OCI-LY3 (cell line): ENCODE measurements at regions not wholly inside any gene's neighbourhood (a gene's known extent, or its start where the extent isn't known, plus 50 kb on each side); places are given as distances from the start of the nearest gene placed in this dataset.

Experiments
- H2AFZ ChIP-seq: fragments of 200-600, 300-600 bp; shearing (Covaris generic); 2 replicates; pipeline ENCODE4 v1.6.0; 2014; ENCODE audit warnings: antibody characterized with exemption, low read depth, low read length
- H3K27ac ChIP-seq: fragments of 200-600, 300-600 bp; sonication (generic); 2 replicates; pipeline ENCODE4 v1.5.1; 2014; ENCODE audit warnings: mild to moderate bottlenecking, low read length, moderate library complexity, mixed read lengths
- H3K27me3 ChIP-seq: fragments of 200-600, 300-600 bp; sonication (generic); 2 replicates; pipeline ENCODE4 v1.6.1; 2014; ENCODE audit warnings: low read depth, low read length, mixed read lengths
- H3K36me3 ChIP-seq: fragments of 200-600, 300-600 bp; sonication (generic); replicated peaks from 2 replicates; pipeline ENCODE3; 2014; ENCODE audit warnings: low read depth, low read length, mixed read lengths
- H3K4me1 ChIP-seq: fragments of 300-600, 200-600 bp; sonication (generic); 2 replicates; pipeline ENCODE4 v1.6.1; 2014; ENCODE audit warnings: low read length, mixed read lengths
- H3K4me2 ChIP-seq: fragments of 200-600, 300-600 bp; sonication (generic); 2 replicates; pipeline ENCODE4 v1.6.1; 2014; ENCODE audit warnings: low read length, mixed read lengths
- H3K4me3 ChIP-seq: fragments of 300-600, 200-600 bp; sonication (generic); 2 replicates; pipeline ENCODE4 v1.5.1; 2014; ENCODE audit warnings: antibody characterized with exemption, mild to moderate bottlenecking, low read length, moderate library complexity
- H3K79me2 ChIP-seq: fragments of 300-600, 200-600 bp; shearing (Covaris generic); 2 replicates; pipeline ENCODE4 v1.6.1; 2014; ENCODE audit warnings: mild to moderate bottlenecking, low read length, mixed read lengths
- H3K9ac ChIP-seq: fragments of 300-600, 200-600 bp; shearing (Covaris generic); 2 replicates; pipeline ENCODE4 v1.6.0; 2014; ENCODE audit warnings: mild to moderate bottlenecking, low read length, moderate library complexity
- H3K9me3 ChIP-seq: fragments of 200-600, 300-600 bp; shearing (Covaris generic); 2 replicates; pipeline ENCODE4 v1.6.1; 2014; ENCODE audit warnings: low read length, mixed read lengths; ENCODE audit not compliant: insufficient read depth
- H4K20me1 ChIP-seq: fragments of 200-600, 300-600 bp; sonication (generic); 2 replicates; pipeline ENCODE4 v1.6.1; 2016; ENCODE audit warnings: low read length, mixed read lengths; ENCODE audit not compliant: insufficient read depth
- EZH2phosphoT487 ChIP-seq: fragments of 200-600 bp; shearing (Covaris generic); IDR thresholded peaks from 2 replicates; pipeline ENCODE4 v1.6.1; 2018; ENCODE audit warnings: antibody characterized with exemption, mixed run types, low read depth
- TF ChIP-seq, protein P1 (sequence below): fragments of 200-600, 300-600 bp; sonication (generic); IDR thresholded peaks from 2 replicates; pipeline ENCODE4 v1.5.1; 2014; ENCODE audit warnings: antibody characterized with exemption, low read length, low read depth

DNA sequence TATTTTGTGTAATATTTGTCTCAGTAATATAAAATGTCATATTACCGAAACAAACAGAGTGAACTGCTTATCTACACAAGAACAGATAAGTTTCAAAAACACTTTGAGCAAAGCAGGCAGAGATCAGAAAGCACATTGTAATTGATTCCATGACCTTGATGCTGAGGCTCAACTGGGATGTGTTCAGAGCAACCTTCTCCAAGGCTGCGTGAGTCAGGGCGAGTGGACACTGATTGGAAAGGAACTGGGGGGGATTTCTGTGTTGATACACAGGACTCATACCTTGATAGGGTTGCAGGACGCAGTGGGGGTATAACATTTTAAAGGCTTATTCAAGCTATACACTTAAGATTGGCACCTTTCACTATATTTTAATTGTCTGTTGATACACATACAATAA is 1136.3 kb downstream of the UQCRFS1 start:
- H3K27me3 ChIP-seq: 0 out of 2 replicates have a peak, but pooled peaks cover 8% of the 10 kb centered on the region
- H3K4me2 ChIP-seq: no peak overlapping the region
- H3K9ac ChIP-seq: no peak overlapping the region
- H3K4me3 ChIP-seq: no peak overlapping the region
- no peak overlapping the region for H3K27ac ChIP-seq
- H2AFZ ChIP-seq: no peak overlapping the region
- H3K4me1 ChIP-seq: peaks cover 33% of the 10 kb centered on the region
- peaks cover 8% of the 10 kb centered on the region; the same call in 1 of the 2 replicates for H3K9me3 ChIP-seq
- H3K36me3 ChIP-seq: no peaks in the 10 kb centered on the region
- H3K79me2 ChIP-seq: no peaks in the 10 kb centered on the region
- TF ChIP-seq, protein P1, sequence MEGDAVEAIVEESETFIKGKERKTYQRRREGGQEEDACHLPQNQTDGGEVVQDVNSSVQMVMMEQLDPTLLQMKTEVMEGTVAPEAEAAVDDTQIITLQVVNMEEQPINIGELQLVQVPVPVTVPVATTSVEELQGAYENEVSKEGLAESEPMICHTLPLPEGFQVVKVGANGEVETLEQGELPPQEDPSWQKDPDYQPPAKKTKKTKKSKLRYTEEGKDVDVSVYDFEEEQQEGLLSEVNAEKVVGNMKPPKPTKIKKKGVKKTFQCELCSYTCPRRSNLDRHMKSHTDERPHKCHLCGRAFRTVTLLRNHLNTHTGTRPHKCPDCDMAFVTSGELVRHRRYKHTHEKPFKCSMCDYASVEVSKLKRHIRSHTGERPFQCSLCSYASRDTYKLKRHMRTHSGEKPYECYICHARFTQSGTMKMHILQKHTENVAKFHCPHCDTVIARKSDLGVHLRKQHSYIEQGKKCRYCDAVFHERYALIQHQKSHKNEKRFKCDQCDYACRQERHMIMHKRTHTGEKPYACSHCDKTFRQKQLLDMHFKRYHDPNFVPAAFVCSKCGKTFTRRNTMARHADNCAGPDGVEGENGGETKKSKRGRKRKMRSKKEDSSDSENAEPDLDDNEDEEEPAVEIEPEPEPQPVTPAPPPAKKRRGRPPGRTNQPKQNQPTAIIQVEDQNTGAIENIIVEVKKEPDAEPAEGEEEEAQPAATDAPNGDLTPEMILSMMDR: no peak
- TF ChIP-seq EZH2phosphoT487: no peak
- H4K20me1 ChIP-seq: no peaks in the 10 kb centered on the region

DNA sequence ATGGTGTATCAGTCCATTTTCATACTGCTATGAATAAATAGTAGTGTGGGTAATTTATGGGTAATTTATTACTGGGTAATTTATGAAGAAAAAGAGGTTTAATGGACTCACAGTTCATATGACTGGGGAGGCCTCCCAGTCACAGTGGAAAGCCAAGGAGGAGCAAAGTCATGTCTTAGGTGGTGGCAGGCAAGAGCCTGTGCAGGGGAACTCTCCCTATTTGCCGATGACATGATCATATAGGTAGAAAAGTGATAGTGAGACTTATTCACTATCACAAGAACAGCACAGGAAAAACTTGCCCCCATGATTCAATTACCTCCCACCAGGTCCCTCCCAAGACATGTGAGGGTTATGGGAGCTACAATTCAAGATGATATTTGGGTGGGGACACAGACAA is 1137.7 kb downstream of the UQCRFS1 start:
- no peak for TF ChIP-seq EZH2phosphoT487
- TF ChIP-seq, protein P1: no peak
- Histone ChIP-seq H3K9me3 (no peaks in the 10 kb centered on the region; the same call in 1 of the 2 replicates), H3K27me3 (0 out of 2 replicates have a peak, but pooled peaks cover 8% of the 10 kb centered on the region), H2AFZ (no peak overlapping the region), H4K20me1 (no peaks in the 10 kb centered on the region), H3K9ac (no peak overlapping the region), H3K4me1 (peaks cover 44% of the 10 kb centered on the region), H3K79me2 (no peaks in the 10 kb centered on the region), H3K4me2 (peak overlapping the region; percentile 53), H3K27ac (peak overlapping the region; percentile 53), H3K4me3 (peak overlapping the region; percentile 0; the same call in 1 of the 2 replicates), H3K36me3 (no peaks in the 10 kb centered on the region)

DNA sequence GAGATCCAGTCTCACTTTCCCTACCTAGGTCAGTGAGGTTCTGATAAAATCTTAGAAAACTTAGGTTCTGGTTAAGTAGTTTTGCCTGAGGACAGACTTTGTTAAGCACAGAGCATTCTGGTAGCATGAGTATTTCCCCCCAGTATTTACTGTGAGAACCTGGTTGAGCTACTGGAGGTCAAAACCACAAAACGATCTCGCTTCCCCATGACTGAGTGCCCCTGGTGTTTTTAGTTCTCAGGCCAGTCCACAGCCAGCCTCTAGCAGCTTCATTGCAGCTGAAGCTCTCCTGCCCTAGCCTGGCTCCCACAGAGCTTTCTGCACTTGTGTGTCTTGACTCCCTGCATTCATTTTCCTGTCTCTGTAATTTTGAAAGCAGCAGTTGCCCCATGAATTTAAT is 1138.2 kb downstream of the UQCRFS1 start:
- Histone ChIP-seq H3K27me3 (0 out of 2 replicates have a peak, but pooled peaks cover 8% of the 10 kb centered on the region), H3K79me2 (no peaks in the 10 kb centered on the region), H3K4me3 (peak overlapping the region; percentile 5; the same call in 1 of the 2 replicates), H3K36me3 (no peaks in the 10 kb centered on the region), H3K27ac (peak overlapping the region; percentile 53), H3K4me2 (peak overlapping the region; percentile 53), H4K20me1 (no peaks in the 10 kb centered on the region), H3K9me3 (no peaks in the 10 kb centered on the region; the same call in 1 of the 2 replicates), H2AFZ (no peak overlapping the region), H3K4me1 (peaks cover 46% of the 10 kb centered on the region), H3K9ac (no peak overlapping the region)
- no peak for TF ChIP-seq EZH2phosphoT487
- TF ChIP-seq, protein P1: no peak

DNA sequence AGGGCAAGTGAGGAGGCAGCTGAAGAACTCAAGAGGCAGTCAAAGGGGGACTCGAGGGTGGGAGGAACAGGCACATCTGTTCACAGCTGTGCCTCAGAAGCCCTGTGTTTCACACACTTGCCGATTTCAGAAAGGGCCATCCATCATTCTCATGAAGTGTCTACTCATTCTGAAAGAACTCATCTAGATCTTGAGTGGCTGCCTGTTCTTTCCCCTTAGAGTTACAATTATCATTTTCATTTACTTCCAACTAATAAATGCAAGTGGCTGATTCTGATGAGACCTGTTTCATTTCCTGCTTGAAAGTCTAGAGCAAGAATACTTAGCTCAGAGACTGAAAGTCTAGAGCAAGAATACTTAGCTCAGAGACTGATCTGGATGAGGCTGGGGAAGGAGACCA is 1145.1 kb downstream of the UQCRFS1 start:
- Histone ChIP-seq H3K36me3 (no peaks in the 10 kb centered on the region), H3K4me2 (peak overlapping the region; percentile 67), H3K4me3 (peak overlapping the region; percentile 29), H3K27me3 (no peaks in the 10 kb centered on the region), H2AFZ (no peak overlapping the region), H3K4me1 (peaks cover 55% of the 10 kb centered on the region), H3K9me3 (peaks cover 5% of the 10 kb centered on the region; the same call in 1 of the 2 replicates), H3K9ac (peak overlapping the region; percentile 35; the same call in 1 of the 2 replicates), H3K27ac (peak overlapping the region; percentile 83), H3K79me2 (no peaks in the 10 kb centered on the region), H4K20me1 (no peaks in the 10 kb centered on the region)
- TF ChIP-seq, protein P1: no peak
- no peak for TF ChIP-seq EZH2phosphoT487
